Left ventricle myocardium inferior (tissue), 1 donor: ENCODE measurements at regions not wholly inside any gene's neighbourhood (a gene's known extent, or its start where the extent isn't known, plus 50 kb on each side); places are given as distances from the start of the nearest gene placed in this dataset.

Source experiments
- DNase-seq: peaks from one replicate; pipeline ENCODE4 v3.0.0-alpha.2; 2020
- H3K27ac ChIP-seq: fragments of 200-600 bp; replicated peaks from 2 replicates; pipeline ENCODE4 v1.8.0; 2021
- H3K27me3 ChIP-seq: fragments of 200-600 bp; 2 replicates; pipeline ENCODE4 v1.8.0; 2021; ENCODE audit warnings: low read depth
- H3K36me3 ChIP-seq: fragments of 200-600 bp; 2 replicates; pipeline ENCODE4 v1.8.0; 2021
- H3K4me1 ChIP-seq: fragments of 200-600 bp; 2 replicates; pipeline ENCODE4 v1.8.0; 2021
- H3K4me3 ChIP-seq: fragments of 200-600 bp; 2 replicates; pipeline ENCODE4 v1.8.0; 2021; ENCODE audit warnings: mild to moderate bottlenecking, moderate library complexity
- H3K9me3 ChIP-seq: fragments of 200-600 bp; replicated peaks from 2 replicates; pipeline ENCODE4 v1.8.0; 2021
- intact Hi-C: fragments of 100-400 bp; cut with micrococcal nuclease; formaldehyde crosslinking; loops from one replicate; pipeline ENCODE4 v1.11.0; 2022
- TF ChIP-seq, protein P1 (sequence below): fragments of 200-600 bp; IDR thresholded peaks from 2 replicates; pipeline ENCODE4 v1.8.0; 2021; ENCODE audit warnings: antibody characterized with exemption, mild to moderate bottlenecking, borderline replicate concordance
- donor health status: DM: no; HTN: yes; CAD: no; lungs with severe emphysema.

DNA sequence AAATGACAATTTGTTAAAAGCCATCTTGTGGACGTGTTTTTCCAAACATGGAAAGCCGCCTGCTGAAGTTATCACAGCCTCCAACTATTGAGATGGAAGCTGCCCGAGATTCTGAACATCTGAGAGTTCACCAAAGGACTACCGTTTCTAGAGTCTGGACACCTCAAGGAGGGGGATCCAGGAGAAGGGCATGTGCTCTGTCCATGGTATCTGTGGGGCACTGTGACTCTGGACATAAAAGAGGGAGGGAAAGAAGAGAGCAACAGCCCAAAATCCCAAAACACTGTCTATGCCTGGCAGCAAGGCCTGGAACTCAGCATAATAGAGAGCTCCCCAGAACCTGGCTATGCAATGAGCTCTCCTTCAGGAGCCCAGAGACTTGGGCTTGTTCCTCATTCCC is 319.9 kb downstream of the EN1 start:
- intact Hi-C loops = no loop called here
- H3K4me1 ChIP-seq = no peaks in the 10 kb centered on the region
- TF ChIP-seq, protein P1, sequence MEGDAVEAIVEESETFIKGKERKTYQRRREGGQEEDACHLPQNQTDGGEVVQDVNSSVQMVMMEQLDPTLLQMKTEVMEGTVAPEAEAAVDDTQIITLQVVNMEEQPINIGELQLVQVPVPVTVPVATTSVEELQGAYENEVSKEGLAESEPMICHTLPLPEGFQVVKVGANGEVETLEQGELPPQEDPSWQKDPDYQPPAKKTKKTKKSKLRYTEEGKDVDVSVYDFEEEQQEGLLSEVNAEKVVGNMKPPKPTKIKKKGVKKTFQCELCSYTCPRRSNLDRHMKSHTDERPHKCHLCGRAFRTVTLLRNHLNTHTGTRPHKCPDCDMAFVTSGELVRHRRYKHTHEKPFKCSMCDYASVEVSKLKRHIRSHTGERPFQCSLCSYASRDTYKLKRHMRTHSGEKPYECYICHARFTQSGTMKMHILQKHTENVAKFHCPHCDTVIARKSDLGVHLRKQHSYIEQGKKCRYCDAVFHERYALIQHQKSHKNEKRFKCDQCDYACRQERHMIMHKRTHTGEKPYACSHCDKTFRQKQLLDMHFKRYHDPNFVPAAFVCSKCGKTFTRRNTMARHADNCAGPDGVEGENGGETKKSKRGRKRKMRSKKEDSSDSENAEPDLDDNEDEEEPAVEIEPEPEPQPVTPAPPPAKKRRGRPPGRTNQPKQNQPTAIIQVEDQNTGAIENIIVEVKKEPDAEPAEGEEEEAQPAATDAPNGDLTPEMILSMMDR = no peak
- peaks cover 7% of the 10 kb centered on the region for H3K27me3 ChIP-seq
- H3K27ac ChIP-seq = no peak overlapping the region
- H3K36me3 ChIP-seq = no peaks in the 10 kb centered on the region
- peaks cover 7% of the 10 kb centered on the region for H3K9me3 ChIP-seq
- no peak for DNase-seq
- no peak overlapping the region for H3K4me3 ChIP-seq

GRCh38 chr2:118525346-118525745 is 322.1 kb downstream of the EN1 start:
- Histone ChIP-seq H3K36me3 (no peaks in the 10 kb centered on the region), H3K27ac (no peak overlapping the region), H3K4me3 (no peak overlapping the region), H3K4me1 (no peaks in the 10 kb centered on the region), H3K27me3 (peaks cover 7% of the 10 kb centered on the region), H3K9me3 (peaks cover 23% of the 10 kb centered on the region)
- no peak for DNase-seq
- TF ChIP-seq, protein P1 = no peak
- intact Hi-C loops = no loop called here

DNA sequence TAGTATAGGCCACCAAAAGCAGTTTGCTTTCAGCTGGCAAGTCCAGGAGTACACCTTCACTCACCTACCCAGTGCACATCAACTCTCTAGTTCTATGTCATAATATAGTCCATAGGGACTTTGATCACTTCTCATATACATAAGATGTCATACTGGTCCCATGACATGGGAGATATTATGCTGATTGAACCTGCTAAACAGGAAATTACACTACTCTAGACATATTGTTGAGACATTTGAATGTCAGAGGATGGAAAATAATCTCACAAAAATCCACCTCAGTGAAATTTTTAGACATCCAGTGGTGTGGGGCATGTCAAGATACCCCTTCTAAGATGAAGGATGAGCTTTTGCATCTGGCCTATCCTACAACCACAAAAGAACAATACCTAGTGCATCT is 322.5 kb downstream of the EN1 start:
- no peaks in the 10 kb centered on the region for H3K36me3 ChIP-seq
- H3K4me3 ChIP-seq = no peak overlapping the region
- DNase-seq = no peak
- peaks cover 27% of the 10 kb centered on the region for H3K9me3 ChIP-seq
- no peak overlapping the region for H3K27ac ChIP-seq
- H3K4me1 ChIP-seq = no peaks in the 10 kb centered on the region
- TF ChIP-seq, protein P1 = no peak
- intact Hi-C loops = no loop called here
- H3K27me3 ChIP-seq = peaks cover 7% of the 10 kb centered on the region

- Histone ChIP-seq H3K27me3 (peaks cover 7% of the 10 kb centered on the region), H3K36me3 (no peaks in the 10 kb centered on the region), H3K4me1 (no peaks in the 10 kb centered on the region), H3K9me3 (peaks cover 39% of the 10 kb centered on the region), H3K4me3 (no peak overlapping the region), H3K27ac (no peak overlapping the region)
- no peak for DNase-seq
- TF ChIP-seq, protein P1 = no peak
- intact Hi-C loops = no loop called here
These were observed 323.7 kb downstream of the EN1 start for GRCh38 chr2:118523761-118524160.

- Histone ChIP-seq H3K27me3 (peaks cover 7% of the 10 kb centered on the region), H3K4me3 (no peak overlapping the region), H3K9me3 (peaks cover 45% of the 10 kb centered on the region), H3K4me1 (no peaks in the 10 kb centered on the region), H3K27ac (no peak overlapping the region), H3K36me3 (no peaks in the 10 kb centered on the region)
- TF ChIP-seq, protein P1 = no peak
- intact Hi-C loops = no loop called here
- no peak for DNase-seq
These were observed 325.5 kb downstream of the EN1 start for GRCh38 chr2:118521960-118522359.

DNA sequence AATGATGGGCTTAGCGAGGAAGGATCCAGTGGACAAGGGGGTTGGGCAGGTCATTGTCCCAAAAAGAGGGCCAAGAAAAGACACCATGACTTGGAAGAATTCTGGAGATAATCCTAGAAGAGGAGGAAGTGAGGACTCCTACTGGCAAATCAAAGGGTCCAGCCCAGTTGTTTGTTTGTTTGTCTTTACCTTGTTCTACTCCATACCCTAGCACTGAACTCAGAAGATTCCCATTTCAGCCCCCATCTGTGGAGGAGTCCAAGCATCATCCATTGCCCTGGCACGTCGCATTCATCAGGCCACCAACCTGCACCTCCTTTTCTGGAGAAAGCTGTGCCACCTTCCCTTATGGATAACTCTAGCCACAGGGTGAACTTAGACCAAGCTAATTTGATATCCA is 326.2 kb downstream of the EN1 start:
- no peak overlapping the region for H3K27ac ChIP-seq
- peaks cover 5% of the 10 kb centered on the region for H3K27me3 ChIP-seq
- H3K4me1 ChIP-seq = no peaks in the 10 kb centered on the region
- DNase-seq = no peak
- H3K4me3 ChIP-seq = no peak overlapping the region
- no peaks in the 10 kb centered on the region for H3K36me3 ChIP-seq
- TF ChIP-seq, protein P1 = no peak
- peaks cover 45% of the 10 kb centered on the region for H3K9me3 ChIP-seq
- intact Hi-C loops = no loop called here
